HUES64 (cell line): ENCODE measurements at regions not wholly inside any gene's neighbourhood (a gene's known extent, or its start where the extent isn't known, plus 50 kb on each side); places are given as distances from the start of the nearest gene placed in this dataset.

Source experiments
- H3K27ac ChIP-seq: 2 replicates; pipeline ENCODE4 v1.7.0; 2013; ENCODE audit warnings: low read depth, low read length, inconsistent platforms
- H3K27me3 ChIP-seq: 2 replicates; pipeline ENCODE4 v1.6.1; 2013; ENCODE audit warnings: mild to moderate bottlenecking, low read length; ENCODE audit not compliant: insufficient read depth
- H3K36me3 ChIP-seq: 2 replicates; pipeline ENCODE4 v1.6.1; 2013; ENCODE audit warnings: mild to moderate bottlenecking, low read length; ENCODE audit not compliant: insufficient read depth
- H3K4me1 ChIP-seq: 2 replicates; pipeline ENCODE4 v1.6.1; 2013; ENCODE audit warnings: mild to moderate bottlenecking, low read length, moderate library complexity; ENCODE audit not compliant: insufficient read depth
- H3K4me3 ChIP-seq: 2 replicates; pipeline ENCODE4 v1.5.1; 2013; ENCODE audit warnings: mild to moderate bottlenecking, low read length, moderate library complexity
- H3K9ac ChIP-seq: 2 replicates; pipeline ENCODE4 v1.6.1; 2013; ENCODE audit warnings: mild to moderate bottlenecking, low read depth, low read length
- H3K9me3 ChIP-seq: 2 replicates; pipeline ENCODE4 v1.6.1; 2013; ENCODE audit warnings: low read depth, low read length; ENCODE audit not compliant: insufficient read depth
- WGBS: fragments of 150-250, 120-280 bp; methylation state at CpG from one replicate; pipeline ENCODE4 v1.1.7; 2013; ENCODE audit warnings: missing lambda C conversion rate; 5-methylcytosine and 5-hydroxymethylcytosine counted together

- H3K36me3 ChIP-seq, result no peaks in the 10 kb centered on the region
- no peak overlapping the region for H3K4me3 ChIP-seq
- H3K9me3 ChIP-seq, result peaks cover 5% of the 10 kb centered on the region; the same call in 1 of the 2 replicates
- H3K27ac ChIP-seq, result no peak overlapping the region
- no peaks in the 10 kb centered on the region for H3K4me1 ChIP-seq
- H3K9ac ChIP-seq, result no peak overlapping the region
- no peaks in the 10 kb centered on the region for H3K27me3 ChIP-seq
Observed at GRCh38 chr10:28733245-28733644, 55.9 kb downstream of the BAMBI start.

DNA sequence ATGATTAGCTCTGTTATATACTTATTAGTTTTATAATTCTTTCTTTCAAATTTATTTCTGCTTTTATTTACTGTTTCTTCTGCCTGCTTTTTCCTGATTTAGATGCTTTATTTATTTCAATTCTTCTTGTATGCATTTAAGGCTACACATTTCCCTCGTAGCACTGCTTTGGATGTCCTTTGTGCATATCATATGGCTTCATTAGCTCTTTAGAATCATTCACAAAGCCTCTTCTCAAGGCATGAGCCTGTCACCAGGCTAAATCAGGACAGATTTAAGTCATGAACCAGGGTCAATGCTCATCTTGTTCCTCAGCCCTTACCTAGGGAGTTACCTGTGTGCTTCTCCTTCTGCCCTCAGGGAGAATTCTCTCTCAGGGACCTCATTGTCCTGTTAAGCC is 56.3 kb downstream of the BAMBI start:
- Histone ChIP-seq H3K27ac (no peak overlapping the region), H3K36me3 (no peaks in the 10 kb centered on the region), H3K4me3 (no peak overlapping the region), H3K4me1 (no peaks in the 10 kb centered on the region), H3K9me3 (peaks cover 5% of the 10 kb centered on the region; the same call in 1 of the 2 replicates), H3K27me3 (no peaks in the 10 kb centered on the region), H3K9ac (no peak overlapping the region)
- 87% methylated on average over 1 of the region's 1 CpG for WGBS

DNA sequence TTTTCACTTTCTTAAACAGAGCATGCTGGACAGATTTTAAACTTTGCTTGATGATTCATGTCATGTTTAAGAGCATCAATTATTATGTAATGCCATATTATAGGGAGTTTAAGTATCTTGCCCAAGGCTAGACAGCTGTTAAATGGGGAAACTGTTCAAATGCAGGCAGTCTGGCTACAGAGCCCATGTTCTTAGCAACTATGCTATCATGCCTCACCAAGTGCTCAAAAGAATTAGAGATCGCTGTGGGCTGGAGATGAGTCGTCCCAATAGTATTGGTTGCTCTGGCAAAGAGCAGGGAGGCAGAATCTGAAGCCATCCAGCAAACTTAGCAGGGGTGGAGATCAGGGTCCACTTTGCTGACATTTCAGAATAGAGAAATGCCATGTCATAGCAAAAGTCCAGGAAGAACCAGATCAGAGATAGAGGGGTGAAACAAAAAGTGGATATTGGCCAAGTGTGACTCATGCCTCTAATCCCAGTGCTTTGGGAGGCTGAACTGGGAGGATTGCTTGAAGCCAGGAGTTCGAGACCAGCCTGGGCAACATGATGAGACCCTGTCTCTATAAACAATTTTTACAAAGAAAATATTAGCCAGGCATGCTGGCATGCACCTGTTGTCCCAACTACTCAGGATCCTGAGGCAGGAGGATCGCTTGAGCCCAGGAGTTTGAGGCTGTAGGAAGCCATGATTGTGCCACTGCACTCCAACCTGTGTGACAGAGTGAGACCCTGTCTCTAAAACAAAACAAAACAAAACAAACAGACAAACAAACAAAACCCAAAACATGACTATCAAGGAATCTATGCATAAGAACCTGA is 57.8 kb downstream of the BAMBI start:
- no peak overlapping the region for H3K27ac ChIP-seq
- H3K9ac ChIP-seq, result no peak overlapping the region
- H3K27me3 ChIP-seq, result no peaks in the 10 kb centered on the region
- H3K36me3 ChIP-seq, result no peaks in the 10 kb centered on the region
- H3K9me3 ChIP-seq, result peaks cover 5% of the 10 kb centered on the region; the same call in 1 of the 2 replicates
- 75% methylated on average over 4 of the region's 4 CpGs for WGBS
- H3K4me1 ChIP-seq, result no peaks in the 10 kb centered on the region
- H3K4me3 ChIP-seq, result no peak overlapping the region

GRCh38 chr10:28737096-28737495 is 59.8 kb downstream of the BAMBI start:
- H3K4me3 ChIP-seq, result no peak overlapping the region
- peaks cover 5% of the 10 kb centered on the region; the same call in 1 of the 2 replicates for H3K9me3 ChIP-seq
- H3K4me1 ChIP-seq, result no peaks in the 10 kb centered on the region
- H3K36me3 ChIP-seq, result no peaks in the 10 kb centered on the region
- no peak overlapping the region for H3K9ac ChIP-seq
- no peak overlapping the region for H3K27ac ChIP-seq
- H3K27me3 ChIP-seq, result no peaks in the 10 kb centered on the region
- 61% methylated on average over 2 of the region's 2 CpGs for WGBS

DNA sequence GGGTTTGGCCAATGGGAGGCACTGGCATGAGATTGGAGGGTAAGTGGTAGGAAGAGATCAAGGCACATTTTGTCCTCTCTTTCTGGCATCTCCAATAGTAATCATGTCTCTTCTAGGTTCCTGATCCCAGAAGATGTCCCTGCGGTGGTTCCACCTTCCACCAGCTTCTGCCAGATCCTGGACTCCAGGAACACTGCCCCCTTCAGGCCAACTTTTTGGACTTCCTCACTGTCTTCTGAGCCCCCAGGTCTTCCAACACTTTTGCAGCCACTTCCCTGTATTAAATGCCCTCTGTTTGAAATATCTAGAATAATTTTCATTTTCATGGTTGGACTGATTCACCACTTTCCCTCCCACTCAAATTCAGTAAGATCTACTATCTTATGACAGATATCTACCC is 60.9 kb downstream of the BAMBI start:
- H3K27me3 ChIP-seq, result no peaks in the 10 kb centered on the region
- peaks cover 5% of the 10 kb centered on the region; the same call in 1 of the 2 replicates for H3K9me3 ChIP-seq
- no peaks in the 10 kb centered on the region for H3K36me3 ChIP-seq
- 97% methylated on average over 1 of the region's 1 CpG for WGBS
- H3K4me3 ChIP-seq, result no peak overlapping the region
- H3K4me1 ChIP-seq, result no peaks in the 10 kb centered on the region
- H3K9ac ChIP-seq, result no peak overlapping the region
- H3K27ac ChIP-seq, result no peak overlapping the region

- Histone ChIP-seq H3K27me3 (no peaks in the 10 kb centered on the region), H3K4me3 (no peak overlapping the region), H3K36me3 (no peaks in the 10 kb centered on the region), H3K27ac (no peak overlapping the region), H3K9ac (no peak overlapping the region), H3K4me1 (peaks cover 10% of the 10 kb centered on the region; the same call in 1 of the 2 replicates), H3K9me3 (peaks cover 3% of the 10 kb centered on the region; the same call in 1 of the 2 replicates)
- 87% methylated on average over 5 of the region's 6 CpGs for WGBS
Observed at GRCh38 chr10:28743576-28743975, 66.3 kb downstream of the BAMBI start.

DNA sequence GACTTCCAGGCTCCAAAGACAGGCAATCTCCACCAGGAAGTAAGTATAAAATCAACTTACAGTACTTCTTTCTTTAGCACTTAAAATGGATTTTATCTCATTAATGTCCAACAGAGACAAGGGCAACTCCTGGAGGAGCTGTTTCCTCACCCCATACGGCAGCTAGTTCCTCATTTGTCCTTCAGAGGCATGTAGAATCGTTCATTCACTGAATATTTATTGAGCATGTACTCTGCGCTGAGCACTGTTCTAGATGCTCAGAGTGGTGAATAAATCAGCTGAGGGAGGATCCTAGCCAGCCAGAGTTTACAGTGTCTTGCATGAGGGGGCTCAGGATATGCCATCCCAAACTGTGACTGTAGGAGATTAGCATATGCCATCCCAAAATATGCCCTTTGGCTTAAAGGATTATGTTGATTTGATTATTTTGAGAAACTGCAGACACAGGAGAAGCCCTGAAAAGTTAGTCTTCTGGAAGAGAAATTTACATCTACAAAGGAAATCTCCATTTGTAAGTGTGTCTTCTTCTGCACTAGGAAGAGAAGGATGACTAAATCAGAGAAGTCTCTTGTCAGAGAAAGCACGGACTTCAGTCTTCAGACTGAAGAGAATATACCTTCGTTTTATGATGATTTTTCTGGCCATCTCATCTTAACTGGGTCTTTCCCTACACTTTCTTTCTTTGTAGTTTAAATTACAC is 66.9 kb downstream of the BAMBI start:
- whole genome bisulfite sequencing, result 76% methylated on average over 5 of the region's 5 CpGs
- Histone ChIP-seq H3K27ac (no peak overlapping the region), H3K9me3 (peaks cover 3% of the 10 kb centered on the region; the same call in 1 of the 2 replicates), H3K36me3 (no peaks in the 10 kb centered on the region), H3K4me1 (peaks cover 10% of the 10 kb centered on the region; the same call in 1 of the 2 replicates), H3K4me3 (no peak overlapping the region), H3K27me3 (no peaks in the 10 kb centered on the region), H3K9ac (no peak overlapping the region)

DNA sequence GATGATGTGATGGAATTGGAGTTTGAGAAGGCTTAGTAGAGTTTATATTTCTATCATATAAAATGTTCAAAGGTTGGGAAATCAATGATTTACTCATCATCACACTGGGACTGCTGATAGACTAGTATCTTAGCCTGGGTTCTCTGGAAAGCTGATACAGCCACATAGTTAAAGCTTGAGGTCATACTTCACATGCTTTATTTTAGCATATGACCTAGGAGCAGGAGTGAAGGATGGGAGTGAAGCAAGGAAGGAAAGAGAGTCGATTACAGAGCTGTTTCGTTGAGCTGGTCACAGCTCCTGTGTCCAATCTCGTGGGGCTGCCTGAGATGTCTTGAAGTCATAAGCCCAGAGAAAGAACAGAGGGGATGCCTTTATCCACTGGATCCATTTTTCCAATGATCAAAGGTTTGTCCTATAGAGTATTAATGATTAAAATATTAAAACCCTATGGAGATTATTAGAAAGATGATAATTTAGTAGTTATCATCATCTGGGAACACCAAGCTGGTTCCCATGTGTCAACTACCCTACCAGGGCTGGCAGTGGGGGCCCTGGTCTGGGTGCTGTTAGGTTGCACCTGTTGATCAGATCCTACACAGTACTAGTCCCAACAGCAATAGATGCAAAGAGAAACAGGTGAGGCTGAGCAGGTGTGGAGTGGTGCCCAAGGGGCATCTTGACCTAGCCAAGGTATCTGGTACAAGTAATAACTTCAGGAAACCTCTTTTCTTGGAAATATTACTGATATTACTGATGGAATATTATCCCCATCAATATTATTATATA is 77.8 kb downstream of the BAMBI start:
- Histone ChIP-seq H3K4me3 (no peak overlapping the region), H3K27me3 (no peaks in the 10 kb centered on the region), H3K9me3 (no peaks in the 10 kb centered on the region), H3K27ac (no peak overlapping the region), H3K36me3 (no peaks in the 10 kb centered on the region), H3K9ac (no peak overlapping the region), H3K4me1 (no peaks in the 10 kb centered on the region)
- WGBS, result 91% methylated on average over 3 of the region's 3 CpGs

DNA sequence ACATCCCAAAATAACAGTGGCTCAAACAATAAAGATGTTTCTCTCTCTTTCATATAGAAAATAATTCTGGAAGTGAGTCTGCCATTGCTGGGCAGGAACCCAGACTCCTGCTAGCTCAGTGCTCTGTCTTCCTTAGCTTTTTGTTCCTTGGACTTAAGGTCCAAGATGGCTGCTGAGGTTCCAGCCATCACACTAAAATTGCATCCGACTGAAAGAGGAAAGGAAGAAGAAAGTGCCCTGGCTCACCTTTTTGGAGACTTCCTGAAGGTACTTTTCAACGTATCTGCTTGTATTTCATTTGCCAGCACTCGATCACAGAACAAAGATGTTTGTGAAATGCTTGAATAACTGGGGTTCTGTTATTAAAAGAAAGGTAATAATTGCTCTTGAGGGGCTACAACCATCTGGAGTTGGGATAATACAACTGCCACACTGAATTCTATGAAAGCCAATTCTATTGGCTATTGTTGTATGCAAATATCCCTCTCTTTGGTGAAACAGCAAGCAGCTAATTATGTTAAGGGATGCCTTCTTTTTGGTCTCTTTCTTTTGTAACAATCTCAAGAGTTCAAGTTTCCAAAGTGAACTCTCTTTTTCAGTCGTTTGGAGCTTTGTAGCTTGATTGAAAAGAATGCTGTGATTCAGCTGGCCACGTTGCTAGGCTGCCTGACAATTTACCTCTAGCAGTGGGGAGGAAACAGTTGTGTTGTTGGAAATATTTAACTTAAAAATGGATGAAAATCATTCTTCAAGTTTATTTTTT is 83.9 kb downstream of the BAMBI start:
- peak overlapping the region; percentile 68; the same call in 1 of the 2 replicates for H3K27ac ChIP-seq
- H3K27me3 ChIP-seq, result no peaks in the 10 kb centered on the region
- peaks cover 26% of the 10 kb centered on the region for H3K4me1 ChIP-seq
- H3K9ac ChIP-seq, result peak overlapping the region; percentile 26; the same call in 1 of the 2 replicates
- peaks cover 3% of the 10 kb centered on the region; the same call in 1 of the 2 replicates for H3K9me3 ChIP-seq
- H3K4me3 ChIP-seq, result no peak overlapping the region
- 54% methylated on average over 5 of the region's 5 CpGs for WGBS
- H3K36me3 ChIP-seq, result no peaks in the 10 kb centered on the region

DNA sequence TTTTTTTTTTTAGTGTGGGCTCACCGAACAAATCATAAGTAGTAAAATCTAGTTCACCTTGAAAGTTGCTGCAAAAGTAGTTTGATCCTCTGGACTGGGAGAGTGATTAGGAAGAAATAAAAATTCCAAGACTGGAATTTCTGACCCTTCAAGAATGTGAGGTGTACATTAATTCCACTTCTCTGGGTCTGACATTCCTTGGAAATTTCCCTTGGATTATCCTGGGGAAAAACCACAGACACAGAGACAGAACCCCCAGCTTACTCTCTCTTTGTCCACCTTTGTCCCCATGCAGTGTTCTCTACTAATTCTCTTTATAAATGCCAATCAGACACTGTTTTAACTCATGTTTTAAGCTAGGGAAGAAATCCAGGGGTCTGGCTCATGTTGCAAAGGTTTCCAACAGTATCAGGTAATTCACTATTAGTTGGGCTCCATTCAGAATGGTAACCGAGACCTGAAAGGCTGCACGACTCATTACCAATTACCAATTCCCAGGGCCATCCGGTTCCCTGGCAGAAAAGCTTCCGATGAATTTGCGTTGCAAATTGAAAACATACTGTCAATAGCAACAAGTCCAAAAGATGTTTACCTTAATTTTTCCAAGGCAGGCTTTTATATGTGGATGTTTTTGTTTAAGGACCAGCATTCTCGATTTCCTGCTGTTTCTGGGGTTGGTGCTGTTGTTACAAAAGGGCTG is 86.3 kb downstream of the BAMBI start:
- no peaks in the 10 kb centered on the region for H3K27me3 ChIP-seq
- WGBS, result 61% methylated on average over 7 of the region's 7 CpGs
- no peak overlapping the region for H3K9ac ChIP-seq

More for the DNA sequence above, 86.3 kb downstream of the BAMBI start:
- Histone ChIP-seq H3K4me1 (peaks cover 26% of the 10 kb centered on the region), H3K27ac (no peak overlapping the region), H3K36me3 (no peaks in the 10 kb centered on the region), H3K9me3 (peaks cover 3% of the 10 kb centered on the region; the same call in 1 of the 2 replicates), H3K4me3 (no peak overlapping the region)
